Tibial nerve (tissue), 3 donors: ENCODE measurements at regions not wholly inside any gene's neighbourhood (a gene's known extent, or its start where the extent isn't known, plus 50 kb on each side); places are given as distances from the start of the nearest gene placed in this dataset.

Experiments used
- POLR2A ChIP-seq, 2 donors: fragments of 450-650 bp; IDR thresholded peaks; one replicate each; pipeline ENCODE4 v1.6.1; 2017; ENCODE audit warnings: antibody characterized with exemption in 2 of 2, mild to moderate bottlenecking in 2 of 2, moderate library complexity in 2 of 2
- TF ChIP-seq, protein P1 (sequence below), 5 experiments: fragments of 200-600 bp in 3 of 5; fragments of 450-650 bp in 2 of 5; sonication (generic) in 3 of 5; IDR thresholded peaks; one replicate each; pipeline ENCODE4 v1.5.1; 2016 to 2019; ENCODE audit warnings: antibody characterized with exemption in 5 of 5, mild to moderate bottlenecking in 3 of 5, moderate library complexity in 2 of 5

DNA sequence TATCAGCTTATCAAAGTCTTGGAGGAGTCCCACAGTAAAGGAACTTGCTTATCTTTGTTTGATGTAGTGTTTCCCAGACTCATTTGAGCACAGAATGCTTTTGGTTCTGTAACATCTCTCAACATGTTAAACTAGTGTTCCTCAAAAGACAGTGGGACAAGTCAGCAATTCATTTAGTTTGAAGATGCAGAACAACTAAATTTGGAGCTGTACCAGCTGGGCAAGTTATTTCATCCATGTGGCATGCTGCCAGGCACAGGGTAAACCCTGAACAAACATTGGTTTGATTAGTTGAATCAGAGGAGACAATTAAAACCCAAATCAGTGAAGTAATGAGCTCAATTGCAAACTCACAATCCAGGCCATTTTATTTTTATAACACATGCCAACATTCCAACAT, 141.2 kb downstream of the CSNK2A3 start:
- TF ChIP-seq, protein P1, sequence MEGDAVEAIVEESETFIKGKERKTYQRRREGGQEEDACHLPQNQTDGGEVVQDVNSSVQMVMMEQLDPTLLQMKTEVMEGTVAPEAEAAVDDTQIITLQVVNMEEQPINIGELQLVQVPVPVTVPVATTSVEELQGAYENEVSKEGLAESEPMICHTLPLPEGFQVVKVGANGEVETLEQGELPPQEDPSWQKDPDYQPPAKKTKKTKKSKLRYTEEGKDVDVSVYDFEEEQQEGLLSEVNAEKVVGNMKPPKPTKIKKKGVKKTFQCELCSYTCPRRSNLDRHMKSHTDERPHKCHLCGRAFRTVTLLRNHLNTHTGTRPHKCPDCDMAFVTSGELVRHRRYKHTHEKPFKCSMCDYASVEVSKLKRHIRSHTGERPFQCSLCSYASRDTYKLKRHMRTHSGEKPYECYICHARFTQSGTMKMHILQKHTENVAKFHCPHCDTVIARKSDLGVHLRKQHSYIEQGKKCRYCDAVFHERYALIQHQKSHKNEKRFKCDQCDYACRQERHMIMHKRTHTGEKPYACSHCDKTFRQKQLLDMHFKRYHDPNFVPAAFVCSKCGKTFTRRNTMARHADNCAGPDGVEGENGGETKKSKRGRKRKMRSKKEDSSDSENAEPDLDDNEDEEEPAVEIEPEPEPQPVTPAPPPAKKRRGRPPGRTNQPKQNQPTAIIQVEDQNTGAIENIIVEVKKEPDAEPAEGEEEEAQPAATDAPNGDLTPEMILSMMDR (IDR thresholded peaks at IDR 0.05) = no peak
- TF ChIP-seq POLR2A (IDR thresholded peaks at IDR 0.05) = no peak
